AG09309 (cell line): ENCODE measurements at regions not wholly inside any gene's neighbourhood (a gene's known extent, or its start where the extent isn't known, plus 50 kb on each side); places are given as distances from the start of the nearest gene placed in this dataset.
"Not testable (repeated sequence)": the region's sequence is repeated elsewhere in the genome, so short reads cannot be mapped to it uniquely, and the experiment has no call there.

ENCODE experiments used
- DNase-seq: peaks from one replicate; pipeline ENCODE4 v3.0.0-alpha.2; 2010; ENCODE audit warnings: low read depth
- H3K4me3 ChIP-seq: 2 replicates; pipeline ENCODE4 v1.5.1; 2011; ENCODE audit warnings: mild to moderate bottlenecking, low read depth, low read length, moderate library complexity; ENCODE audit not compliant: control insufficient read depth
- CTCF ChIP-seq: IDR thresholded peaks from 2 replicates; pipeline ENCODE4 v1.5.1; 2011; ENCODE audit warnings: mild to moderate bottlenecking, low read depth, low read length, inconsistent platforms; ENCODE audit not compliant: insufficient read depth, control insufficient read depth; ENCODE audit errors: missing control alignments

DNA sequence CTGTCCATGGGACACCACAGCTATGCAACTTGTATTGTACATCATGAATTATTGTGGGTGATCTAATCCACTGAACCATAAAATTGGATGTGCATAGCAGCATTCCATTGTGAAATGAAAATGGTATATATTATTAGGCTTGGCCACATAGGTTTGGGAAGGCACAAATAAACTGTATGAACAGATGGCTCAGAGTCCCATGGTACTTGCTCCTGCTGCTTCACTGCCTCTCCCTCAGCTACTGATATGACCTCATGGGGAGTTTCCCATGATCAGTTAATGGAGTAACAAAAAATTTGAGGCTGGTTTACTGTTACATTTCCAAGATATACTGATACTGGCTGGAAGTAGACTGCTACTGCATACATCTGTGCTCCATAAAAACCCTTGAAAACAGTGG, 152.7 kb upstream of the NEGR1 start:
- TF ChIP-seq CTCF, result no peak
- DNase-seq, result no peak
- H3K4me3 ChIP-seq, result no peak overlapping the region

GRCh38 chr1:72434070-72434469, 151.7 kb upstream of the NEGR1 start:
- TF ChIP-seq CTCF, result no peak
- H3K4me3 ChIP-seq, result no peak overlapping the region
- no peak for DNase-seq

DNA sequence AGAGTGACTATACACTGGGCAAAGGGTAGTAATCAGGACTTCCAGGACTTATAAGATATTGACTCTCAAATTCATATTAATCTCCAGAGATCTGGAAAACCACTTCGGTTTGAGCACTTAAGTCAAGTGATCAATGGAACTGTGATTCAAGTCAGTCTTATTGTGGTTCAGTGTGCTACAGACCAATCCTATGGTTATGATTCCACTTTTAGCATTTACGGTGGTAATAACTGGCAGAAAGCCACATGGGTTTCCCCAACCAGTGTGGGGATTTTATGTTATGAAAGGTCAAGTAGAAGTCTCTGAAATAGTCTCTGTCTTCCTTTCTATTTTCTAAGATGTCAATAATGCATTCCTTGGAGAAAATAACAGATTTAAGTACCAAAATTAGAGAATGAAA, 151.3 kb upstream of the NEGR1 start:
- DNase-seq, result no peak
- no peak for TF ChIP-seq CTCF
- no peak overlapping the region for H3K4me3 ChIP-seq

DNA sequence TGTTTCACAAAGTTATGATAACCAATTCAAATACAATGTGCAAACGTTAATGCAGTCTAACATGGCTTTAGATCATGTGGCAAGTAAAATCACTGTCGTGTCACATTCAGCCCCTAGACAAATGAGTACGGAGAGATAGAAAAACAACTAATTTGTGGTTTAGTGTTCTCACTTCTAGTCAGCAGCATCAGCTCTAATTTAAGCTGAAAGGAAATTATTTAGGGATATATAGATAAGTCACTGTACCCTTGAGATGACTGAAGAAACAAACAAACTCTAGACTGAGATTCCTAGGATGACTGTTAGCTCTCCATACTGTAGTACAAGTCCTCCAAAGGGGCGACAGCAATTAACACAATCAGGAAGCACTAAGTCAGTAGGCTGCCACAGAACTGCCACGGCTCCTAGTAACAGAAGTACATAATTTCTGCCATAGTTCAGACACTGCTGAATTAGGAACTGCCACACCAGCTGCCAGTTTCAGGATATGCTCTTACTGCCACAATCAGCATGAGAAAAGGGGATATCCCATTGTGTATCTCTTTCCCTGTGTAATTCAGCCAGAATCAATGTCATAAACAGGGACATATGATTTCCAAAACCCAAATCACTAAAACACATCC, 150.4 kb upstream of the NEGR1 start:
- no peak overlapping the region for H3K4me3 ChIP-seq
- no peak for DNase-seq
- TF ChIP-seq CTCF, result no peak

GRCh38 chr1:72431810-72432209, 149.5 kb upstream of the NEGR1 start:
- no peak for TF ChIP-seq CTCF
- no peak for DNase-seq
- H3K4me3 ChIP-seq, result no peak overlapping the region

GRCh38 chr1:72428276-72428675, 145.9 kb upstream of the NEGR1 start:
- not testable (repeated sequence) for H3K4me3 ChIP-seq, DNase-seq

- no peak for DNase-seq
- H3K4me3 ChIP-seq, result no peak overlapping the region
- TF ChIP-seq CTCF, result no peak
Observed at GRCh38 chr1:72419229-72419628, 136.9 kb upstream of the NEGR1 start.
